HEK293 (cell line): ENCODE measurements at regions not wholly inside any gene's neighbourhood (a gene's known extent, or its start where the extent isn't known, plus 50 kb on each side); places are given as distances from the start of the nearest gene placed in this dataset.

ENCODE experiments used
- CTCF ChIP-seq: fragments of 450-650 bp; formaldehyde crosslinking; IDR thresholded peaks from 2 replicates; pipeline ENCODE4 v1.5.1; 2016; ENCODE audit warnings: missing biosample characterization, missing genetic modification characterization
- GLI4 ChIP-seq: fragments of 450-650 bp; formaldehyde crosslinking; IDR thresholded peaks from 2 replicates; pipeline ENCODE4 v1.5.1; 2016; ENCODE audit warnings: missing biosample characterization, missing genetic modification characterization
- YY1 ChIP-seq: fragments of 450-650 bp; formaldehyde crosslinking; IDR thresholded peaks from 2 replicates; pipeline ENCODE4 v1.5.1; 2018; ENCODE audit warnings: missing biosample characterization, missing genetic modification characterization
- TF ChIP-seq, protein P1 (sequence below): fragments of 450-650 bp; formaldehyde crosslinking; IDR thresholded peaks from 2 replicates; pipeline ENCODE4 v1.5.1; 2017; ENCODE audit warnings: missing biosample characterization, mild to moderate bottlenecking, missing genetic modification characterization, moderate library complexity

- TF ChIP-seq CTCF (tag by site-specific recombination): no peak
- TF ChIP-seq, protein P1, sequence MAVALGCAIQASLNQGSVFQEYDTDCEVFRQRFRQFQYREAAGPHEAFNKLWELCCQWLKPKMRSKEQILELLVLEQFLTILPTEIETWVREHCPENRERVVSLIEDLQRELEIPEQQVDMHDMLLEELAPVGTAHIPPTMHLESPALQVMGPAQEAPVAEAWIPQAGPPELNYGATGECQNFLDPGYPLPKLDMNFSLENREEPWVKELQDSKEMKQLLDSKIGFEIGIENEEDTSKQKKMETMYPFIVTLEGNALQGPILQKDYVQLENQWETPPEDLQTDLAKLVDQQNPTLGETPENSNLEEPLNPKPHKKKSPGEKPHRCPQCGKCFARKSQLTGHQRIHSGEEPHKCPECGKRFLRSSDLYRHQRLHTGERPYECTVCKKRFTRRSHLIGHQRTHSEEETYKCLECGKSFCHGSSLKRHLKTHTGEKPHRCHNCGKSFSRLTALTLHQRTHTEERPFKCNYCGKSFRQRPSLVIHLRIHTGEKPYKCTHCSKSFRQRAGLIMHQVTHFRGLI: no peak
- TF ChIP-seq GLI4 (tag by site-specific recombination): no peak
- TF ChIP-seq YY1 (tag by site-specific recombination): no peak
Measured at GRCh38 chr14:40581264-40581663, 1025.4 kb upstream of the LRFN5 start.
